ENCODE measurements at regions not wholly inside any gene's neighbourhood (a gene's known extent, or its start where the extent isn't known, plus 50 kb on each side); places are given as distances from the start of the nearest gene placed in this dataset.

- TF ChIP-seq POLR2AphosphoS2 (conservative IDR thresholded peaks at IDR 0.05; ENCODE audit: low read length): no peak
- TF ChIP-seq CTCF (IDR thresholded peaks at IDR 0.05): no peak
- TF ChIP-seq POLR2A (IDR thresholded peaks at IDR 0.05; ENCODE audit: low read length): no peak
- no peak for TF ChIP-seq RAD21 (conservative IDR thresholded peaks at IDR 0.05 in 1 of 2, IDR thresholded peaks at IDR 0.05 in 1 of 2)
- TF ChIP-seq ELK1 (IDR thresholded peaks at IDR 0.05; ENCODE audit: low read depth, low read length): no peak
Measured at GRCh38 chr10:9451211-9451773, 1396.8 kb downstream of the GATA3 start.
